ENCODE measurements at regions not wholly inside any gene's neighbourhood (a gene's known extent, or its start where the extent isn't known, plus 50 kb on each side); places are given as distances from the start of the nearest gene placed in this dataset.

DNA sequence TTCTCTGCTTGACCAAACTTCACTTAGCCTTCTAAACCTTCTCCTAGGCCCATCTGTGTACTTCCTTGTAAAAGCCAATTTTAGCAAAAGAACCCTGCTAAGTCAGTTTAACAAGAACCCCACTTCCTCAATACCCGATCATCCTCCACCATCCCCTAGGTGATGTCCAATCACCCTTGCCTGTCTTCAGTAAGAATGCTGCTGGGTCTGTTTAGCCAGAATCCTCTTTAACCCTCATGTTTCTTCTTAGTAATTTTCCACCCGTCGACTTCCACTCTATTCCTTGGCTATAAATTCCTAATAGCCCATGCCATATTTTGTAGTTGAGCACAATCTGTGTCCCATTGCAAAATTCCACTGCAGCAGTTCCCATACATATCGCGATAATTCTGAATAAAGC lies 780.0 kb upstream of the RAB6C start:
- TF ChIP-seq, protein P1, sequence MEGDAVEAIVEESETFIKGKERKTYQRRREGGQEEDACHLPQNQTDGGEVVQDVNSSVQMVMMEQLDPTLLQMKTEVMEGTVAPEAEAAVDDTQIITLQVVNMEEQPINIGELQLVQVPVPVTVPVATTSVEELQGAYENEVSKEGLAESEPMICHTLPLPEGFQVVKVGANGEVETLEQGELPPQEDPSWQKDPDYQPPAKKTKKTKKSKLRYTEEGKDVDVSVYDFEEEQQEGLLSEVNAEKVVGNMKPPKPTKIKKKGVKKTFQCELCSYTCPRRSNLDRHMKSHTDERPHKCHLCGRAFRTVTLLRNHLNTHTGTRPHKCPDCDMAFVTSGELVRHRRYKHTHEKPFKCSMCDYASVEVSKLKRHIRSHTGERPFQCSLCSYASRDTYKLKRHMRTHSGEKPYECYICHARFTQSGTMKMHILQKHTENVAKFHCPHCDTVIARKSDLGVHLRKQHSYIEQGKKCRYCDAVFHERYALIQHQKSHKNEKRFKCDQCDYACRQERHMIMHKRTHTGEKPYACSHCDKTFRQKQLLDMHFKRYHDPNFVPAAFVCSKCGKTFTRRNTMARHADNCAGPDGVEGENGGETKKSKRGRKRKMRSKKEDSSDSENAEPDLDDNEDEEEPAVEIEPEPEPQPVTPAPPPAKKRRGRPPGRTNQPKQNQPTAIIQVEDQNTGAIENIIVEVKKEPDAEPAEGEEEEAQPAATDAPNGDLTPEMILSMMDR (IDR thresholded peaks at IDR 0.05) = no peak
- TF ChIP-seq POLR2A (IDR thresholded peaks at IDR 0.05) = no peak
- peak; percentile 5 for TF ChIP-seq POLR2AphosphoS5 (IDR thresholded peaks at IDR 0.05)

All from prostate gland (tissue), 2 donors.